ENCODE measurements at regions not wholly inside any gene's neighbourhood (a gene's known extent, or its start where the extent isn't known, plus 50 kb on each side); places are given as distances from the start of the nearest gene placed in this dataset.

DNA sequence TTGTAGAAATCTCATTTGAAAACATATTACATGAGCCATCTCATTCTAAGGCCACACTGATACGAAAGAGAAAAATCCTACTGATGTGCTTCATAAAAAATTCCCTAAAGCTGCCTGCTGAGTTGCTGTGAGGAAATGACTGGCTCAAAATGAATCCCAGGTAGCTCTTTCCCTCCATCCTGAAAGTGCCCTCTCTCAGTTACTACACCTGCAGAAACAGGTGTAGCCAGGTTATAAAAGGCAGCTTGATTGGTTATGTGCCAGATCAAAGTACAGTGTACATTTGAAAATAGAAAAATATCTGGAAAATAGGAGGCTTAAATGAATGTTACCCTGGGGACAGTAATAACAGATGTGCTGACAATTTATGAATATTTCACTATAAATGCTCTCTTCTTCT lies 833.4 kb upstream of the ADGRL4 start:
- no peak for DNase-seq (ENCODE audit: low read depth)

DNA sequence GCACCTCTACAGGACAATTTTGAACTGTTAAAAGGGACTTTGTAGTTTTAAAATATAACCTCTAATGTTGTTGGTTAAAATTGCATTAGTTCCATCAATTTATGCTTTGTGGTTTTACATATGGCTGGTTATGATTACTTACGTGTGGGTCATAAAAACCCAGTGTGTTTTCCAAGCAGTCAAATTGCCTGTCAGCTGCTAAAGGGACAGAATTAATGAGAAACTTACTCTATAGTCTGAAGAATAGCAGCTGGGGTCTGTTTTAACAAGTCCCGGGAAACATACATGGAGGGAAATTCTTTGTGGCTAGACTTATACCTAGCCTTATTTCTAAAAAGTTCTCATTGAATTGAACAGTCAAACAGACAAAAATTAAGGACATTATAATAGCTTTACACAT lies 820.9 kb upstream of the ADGRL4 start:
- DNase-seq (ENCODE audit: low read depth) = no peak

- DNase-seq (ENCODE audit: low read depth) = no peak
These were observed 819.0 kb upstream of the ADGRL4 start for GRCh38 chr1:79825551-79825950.

DNA sequence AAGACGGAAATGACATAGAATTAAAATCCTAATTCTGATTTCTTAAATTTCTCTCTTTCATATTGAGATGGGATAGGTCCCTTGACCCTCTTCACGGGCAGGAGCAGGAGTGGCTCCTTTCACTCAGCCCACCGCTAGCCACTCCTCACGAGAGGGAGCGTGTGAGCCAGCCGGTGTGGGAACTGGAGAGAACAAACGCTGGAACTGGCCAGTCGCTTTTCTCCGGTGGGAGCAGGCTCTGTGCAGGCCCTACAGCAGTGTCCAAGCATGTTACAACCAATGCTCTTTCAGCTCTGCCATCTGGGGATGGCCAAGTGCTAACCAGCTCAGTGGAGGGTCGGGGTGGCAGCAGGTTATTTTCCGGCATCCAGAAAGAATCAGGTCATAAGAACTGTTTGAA lies 815.5 kb upstream of the ADGRL4 start:
- DNase-seq (ENCODE audit: low read depth) = no peak

DNA sequence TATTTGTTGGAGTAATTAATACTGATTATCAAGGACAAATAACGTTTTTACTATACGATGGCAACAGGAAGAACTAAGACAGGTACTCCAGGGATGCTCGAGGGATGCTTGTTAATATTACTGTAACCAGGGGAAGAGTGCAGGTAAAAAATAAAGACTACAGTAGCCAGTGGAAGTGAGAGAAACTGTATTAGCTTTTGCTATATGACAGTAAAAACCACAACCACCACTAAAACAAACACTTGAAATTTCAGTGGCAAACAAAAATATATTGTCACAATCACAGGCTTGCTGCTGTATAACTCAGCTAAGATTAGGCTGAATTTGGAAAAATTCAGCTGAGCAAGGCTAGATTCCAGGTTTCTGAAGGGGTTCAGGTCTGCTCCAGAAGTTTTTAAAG lies 812.6 kb upstream of the ADGRL4 start:
- no peak for DNase-seq (ENCODE audit: low read depth)

GRCh38 chr1:79817031-79817560 lies 810.6 kb upstream of the ADGRL4 start:
- DNase-seq (ENCODE audit: low read depth) = no peak

- no peak for DNase-seq (ENCODE audit: low read depth)
These were observed 808.6 kb upstream of the ADGRL4 start for GRCh38 chr1:79815115-79815514.

GRCh38 chr1:79811173-79811572 lies 804.6 kb upstream of the ADGRL4 start:
- no peak for DNase-seq (ENCODE audit: low read depth)

GRCh38 chr1:79808816-79809475 lies 802.4 kb upstream of the ADGRL4 start:
- no peak for DNase-seq (ENCODE audit: low read depth)

- DNase-seq (ENCODE audit: low read depth) = no peak
These were observed 801.3 kb upstream of the ADGRL4 start for GRCh38 chr1:79807816-79808215.

DNA sequence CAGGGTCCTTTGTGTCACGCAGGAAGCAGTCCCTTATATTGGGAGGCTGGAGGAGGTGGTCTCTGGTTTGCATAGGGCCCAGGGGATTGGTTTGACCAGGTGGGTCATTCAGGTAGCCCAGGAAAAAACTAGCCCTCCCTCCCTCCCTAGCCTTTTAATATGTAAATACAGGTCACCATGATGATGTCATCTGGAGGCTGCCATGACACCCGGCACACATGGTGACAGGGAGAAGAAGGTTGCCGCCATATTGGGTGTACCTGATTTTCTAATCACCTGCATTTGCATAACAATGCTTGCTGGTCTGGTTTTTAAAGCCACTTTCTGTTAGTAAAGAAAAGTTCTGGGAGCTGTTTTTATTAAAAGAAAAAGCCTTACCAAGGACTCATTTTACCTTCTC lies 791.0 kb upstream of the ADGRL4 start:
- no peak for DNase-seq (ENCODE audit: low read depth)

GRCh38 chr1:79796434-79796833 lies 789.9 kb upstream of the ADGRL4 start:
- no peak for DNase-seq (ENCODE audit: low read depth)

DNA sequence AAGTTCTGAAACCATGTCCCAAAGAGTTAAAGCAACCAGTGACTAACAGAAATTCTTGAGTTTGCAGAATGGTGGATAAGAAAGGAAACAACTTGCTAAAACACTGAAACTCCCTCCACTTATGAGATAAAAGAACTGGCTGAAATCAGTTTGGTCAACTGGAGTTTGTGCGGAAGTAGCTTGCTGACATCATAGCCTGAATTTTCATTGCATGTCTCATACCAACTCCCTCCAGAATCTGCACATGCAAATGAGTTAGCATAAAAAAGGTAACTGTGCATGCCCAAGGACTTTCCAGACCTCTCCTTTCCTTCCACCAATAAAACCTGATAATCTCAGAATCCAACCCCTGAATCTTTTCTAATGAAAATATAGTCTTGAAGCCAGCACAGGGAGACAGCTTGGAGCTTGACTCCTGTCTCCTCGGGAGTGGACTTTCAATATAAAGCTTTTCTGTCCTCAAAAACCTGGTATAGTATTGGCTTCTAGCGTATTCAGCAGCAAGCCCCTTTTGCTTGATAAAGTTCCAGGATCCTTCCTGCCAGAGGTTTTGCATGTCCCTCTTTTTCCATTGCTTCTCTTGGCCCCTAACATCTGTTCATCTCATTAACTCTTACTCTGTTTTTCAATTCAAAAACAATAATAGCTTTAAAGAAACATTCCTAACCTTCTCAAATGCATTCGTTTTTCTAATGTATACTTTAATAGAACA lies 785.8 kb upstream of the ADGRL4 start:
- no peak for DNase-seq (ENCODE audit: low read depth)

DNA sequence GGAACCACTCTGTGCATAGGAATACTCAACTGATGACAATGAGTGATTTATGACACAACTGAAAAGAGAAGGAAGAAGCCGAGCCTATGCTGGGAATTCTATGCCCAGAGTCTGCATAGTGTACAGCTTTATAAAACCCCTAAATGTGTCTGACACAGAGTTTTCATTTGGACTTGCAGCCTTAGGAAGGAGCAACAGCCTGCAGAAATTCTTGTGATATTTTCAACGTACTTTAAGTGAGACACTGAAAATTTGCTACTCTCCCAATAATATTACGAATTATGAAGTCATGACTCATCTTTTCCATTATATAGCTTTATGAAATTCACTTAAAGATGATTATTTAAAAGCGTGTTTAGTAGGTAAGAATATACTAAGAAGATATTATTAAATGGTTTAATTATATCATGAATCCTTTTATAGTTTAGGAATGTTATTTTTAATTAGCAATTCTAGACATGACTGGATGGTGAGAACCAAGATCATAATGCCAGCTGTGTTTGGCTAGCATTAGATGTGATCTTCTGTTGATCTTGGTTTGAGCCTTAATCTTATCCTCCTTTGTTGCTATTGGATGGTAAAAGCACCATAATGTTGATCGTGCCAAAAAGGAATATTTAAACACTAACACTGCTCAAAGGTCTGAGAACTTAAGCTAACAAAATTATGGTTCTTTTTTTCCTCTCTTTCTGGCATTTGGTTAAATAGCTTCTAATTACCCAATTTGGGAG lies 785.1 kb upstream of the ADGRL4 start:
- DNase-seq (ENCODE audit: low read depth) = no peak

GRCh38 chr1:79790950-79791349 lies 784.4 kb upstream of the ADGRL4 start:
- no peak for DNase-seq (ENCODE audit: low read depth)

DNA sequence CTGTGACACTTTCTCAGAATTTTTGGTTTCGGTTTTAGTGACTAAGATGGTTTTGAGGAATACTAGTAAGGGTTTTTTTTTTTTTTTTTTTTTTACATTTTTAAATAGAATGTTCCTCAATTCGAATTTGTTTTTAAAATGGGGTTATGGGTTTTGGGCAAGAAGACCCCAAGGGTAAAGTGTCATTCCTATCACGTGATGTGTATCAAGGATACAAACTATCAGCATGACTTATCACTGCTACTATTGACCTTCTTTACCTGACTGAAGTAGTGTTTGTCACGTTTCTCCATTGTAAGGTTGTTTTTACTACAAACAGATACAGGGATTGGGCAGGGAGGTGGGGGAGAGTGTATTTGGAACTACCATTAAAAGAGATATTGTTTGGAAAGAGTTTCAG lies 781.1 kb upstream of the ADGRL4 start:
- DNase-seq (ENCODE audit: low read depth) = no peak

DNA sequence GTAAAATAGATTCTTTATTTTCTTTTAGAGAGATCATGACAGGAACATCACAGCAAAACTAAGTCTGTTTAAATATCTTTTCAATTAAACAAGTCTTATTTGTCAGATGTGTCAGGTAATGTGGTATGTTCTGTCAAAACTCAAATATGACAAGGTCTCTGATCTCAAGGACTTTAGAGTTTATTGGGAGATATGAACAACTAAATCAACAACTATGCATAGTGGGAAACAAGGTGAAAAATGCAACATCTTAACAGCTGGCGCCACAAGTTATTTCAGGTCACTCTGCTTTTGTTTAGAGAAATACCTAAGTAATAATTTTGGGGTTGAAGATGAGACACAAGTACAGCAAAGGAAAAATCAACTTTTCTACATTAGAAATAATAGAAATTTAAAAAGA lies 779.4 kb upstream of the ADGRL4 start:
- DNase-seq (ENCODE audit: low read depth) = no peak

DNA sequence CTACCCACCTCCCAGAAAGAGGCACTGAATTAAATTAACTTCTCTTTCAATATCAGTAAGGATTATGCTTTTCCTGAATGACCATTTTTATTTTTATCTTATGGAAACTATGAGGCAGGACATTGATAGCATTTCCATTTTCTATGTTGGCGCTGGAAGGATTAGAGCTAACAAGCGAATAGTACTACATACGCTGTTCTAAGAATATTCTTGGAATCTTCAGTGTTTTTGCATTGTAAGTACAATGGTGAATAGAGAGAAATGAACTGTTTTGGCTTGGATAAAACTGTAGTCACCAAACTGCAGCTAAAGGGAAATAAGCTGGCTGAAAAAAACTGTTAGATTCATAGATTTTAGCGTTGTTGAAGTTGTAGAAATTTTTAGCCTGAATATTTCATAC lies 779.0 kb upstream of the ADGRL4 start:
- DNase-seq (ENCODE audit: low read depth) = no peak

DNA sequence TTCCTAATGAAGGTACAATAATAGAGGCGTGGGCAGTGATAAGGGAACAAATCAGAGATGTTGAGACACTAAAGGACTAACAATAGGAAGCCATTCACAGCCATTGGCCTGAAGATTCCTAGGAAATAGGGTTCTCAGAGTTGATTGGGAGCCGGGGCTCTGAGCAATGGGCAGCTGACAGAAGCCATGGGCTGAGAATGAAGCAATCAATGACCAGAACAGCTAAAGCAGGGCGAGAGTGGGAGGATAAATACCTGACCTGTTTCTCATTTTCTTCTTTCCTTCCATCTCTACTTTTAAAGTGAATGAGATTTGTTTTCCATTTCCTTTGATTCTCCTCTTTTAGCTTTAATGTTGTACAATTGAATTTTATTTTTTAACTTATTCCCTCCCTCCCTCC lies 774.7 kb upstream of the ADGRL4 start:
- no peak for DNase-seq (ENCODE audit: low read depth)

GRCh38 chr1:79777481-79778219 lies 771.1 kb upstream of the ADGRL4 start:
- DNase-seq (ENCODE audit: low read depth) = no peak

DNA sequence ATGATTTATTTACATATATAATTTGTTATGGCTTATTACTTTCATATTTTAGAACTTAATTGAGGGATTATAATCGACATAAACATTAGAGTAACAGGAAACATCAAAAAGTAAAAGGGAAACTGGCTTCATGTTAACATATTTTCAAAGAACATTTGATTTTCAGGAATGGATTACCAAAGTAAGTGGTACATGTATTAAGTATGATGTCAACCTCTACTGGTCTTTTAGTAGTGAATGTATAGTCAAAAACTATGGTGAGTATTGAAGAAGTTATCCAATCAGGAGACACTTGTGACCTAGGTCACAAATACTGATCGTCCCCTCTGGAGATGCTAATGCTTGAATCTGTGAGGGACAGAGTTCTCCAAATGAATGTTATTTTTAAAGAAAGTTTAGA lies 768.9 kb upstream of the ADGRL4 start:
- no peak for DNase-seq (ENCODE audit: low read depth)

DNA sequence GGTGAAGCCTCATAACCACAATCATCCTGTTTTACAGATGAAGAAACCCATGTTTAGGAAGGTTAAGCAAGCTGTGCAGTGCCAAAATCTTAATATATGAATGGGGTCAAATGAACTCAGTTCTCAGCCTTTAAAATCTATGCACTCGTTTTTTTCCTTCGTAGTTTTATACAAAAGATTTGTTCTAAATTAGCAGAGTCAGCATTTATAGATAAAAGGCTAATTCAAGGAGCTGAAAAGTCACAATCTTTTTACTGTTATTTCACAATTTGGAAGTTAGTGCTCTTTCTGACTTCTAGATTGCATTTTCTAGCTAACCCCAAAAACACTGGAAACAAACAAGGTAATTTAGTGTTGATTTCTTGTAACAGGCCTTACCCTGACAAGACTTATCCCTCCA lies 766.9 kb upstream of the ADGRL4 start:
- no peak for DNase-seq (ENCODE audit: low read depth)

All from activated T-cell treated with anti-CD3 and anti-CD28 coated beads for 48 hours (primary cell).